HL-60 (cell line): ENCODE measurements at regions not wholly inside any gene's neighbourhood (a gene's known extent, or its start where the extent isn't known, plus 50 kb on each side); places are given as distances from the start of the nearest gene placed in this dataset.

Source experiments
- DNase-seq, 2 experiments: peaks; one replicate each; pipeline ENCODE4 v3.0.0-alpha.2; 2010 to 2020; ENCODE audit warnings: low read depth in 1 of 2, low spot score in 1 of 2
- H3K27ac ChIP-seq: fragments of 250-450 bp; sonication (Bioruptor Pico); replicated peaks from 2 replicates; pipeline ENCODE4 v1.5.1; 2020; ENCODE audit warnings: mild to moderate bottlenecking, moderate library complexity
- H3K27me3 ChIP-seq: fragments of 250-450 bp; sonication (Bioruptor Pico); 2 replicates; pipeline ENCODE4 v1.5.1; 2021; ENCODE audit warnings: mild to moderate bottlenecking, moderate library complexity; ENCODE audit not compliant: insufficient read depth, poor library complexity, severe bottlenecking
- H3K4me3 ChIP-seq: replicated peaks from 2 replicates; pipeline ENCODE4 v1.5.1; 2011; ENCODE audit warnings: mild to moderate bottlenecking, control low read depth, low read length; ENCODE audit not compliant: insufficient read depth
- CTCF ChIP-seq: IDR thresholded peaks from one replicate; pipeline ENCODE4 v1.5.1; 2011; ENCODE audit warnings: low read length, control low read depth, inconsistent platforms; ENCODE audit not compliant: insufficient read depth
- GABPA ChIP-seq: IDR thresholded peaks from 2 replicates; pipeline ENCODE4 v1.6.1; 2012; ENCODE audit warnings: low read depth
- POLR2AphosphoS5 ChIP-seq: IDR thresholded peaks from 2 replicates; pipeline ENCODE4 v1.6.1; 2012; ENCODE audit warnings: low read depth
- SPI1 ChIP-seq: IDR thresholded peaks from 2 replicates; pipeline ENCODE4 v1.6.1; 2012; ENCODE audit warnings: low read depth, mild to moderate bottlenecking, borderline replicate concordance
- TF ChIP-seq, protein P1 (sequence below): IDR thresholded peaks from 2 replicates; pipeline ENCODE4 v1.6.1; 2012; ENCODE audit warnings: low read depth; ENCODE audit not compliant: insufficient replicate concordance

DNA sequence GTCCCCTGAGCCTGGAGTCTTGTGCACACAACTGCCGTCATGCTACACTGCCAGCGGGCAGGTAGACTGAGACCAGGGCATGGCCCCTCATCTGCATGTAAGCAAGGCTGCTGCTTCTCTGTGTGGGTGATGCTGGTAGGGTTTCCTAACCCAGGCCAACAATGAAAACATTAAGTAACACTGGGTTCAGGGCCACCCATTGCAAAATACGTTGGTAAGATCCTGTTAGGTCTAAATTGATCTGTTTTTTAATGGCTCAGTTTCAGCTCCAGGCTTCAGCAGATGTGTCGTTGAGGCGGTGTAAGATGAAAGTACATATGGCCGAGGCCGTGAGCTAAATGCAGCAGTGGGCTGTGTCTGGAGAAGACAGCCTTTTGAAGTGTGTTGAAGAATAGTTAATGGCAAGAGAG lies 383.4 kb downstream of the IRS2 start:
- H3K4me3 ChIP-seq, result no peak overlapping the region
- peak; percentile 77 to 96 for DNase-seq
- H3K27ac ChIP-seq, result peak overlapping the region; percentile 83
- no peaks in the 10 kb centered on the region for H3K27me3 ChIP-seq
- TF ChIP-seq POLR2AphosphoS5 (peak; percentile 51), CTCF (no peak)

GRCh38 chr13:109401891-109402290 lies 384.5 kb downstream of the IRS2 start:
- TF ChIP-seq GABPA, result no peak
- TF ChIP-seq, protein P1, sequence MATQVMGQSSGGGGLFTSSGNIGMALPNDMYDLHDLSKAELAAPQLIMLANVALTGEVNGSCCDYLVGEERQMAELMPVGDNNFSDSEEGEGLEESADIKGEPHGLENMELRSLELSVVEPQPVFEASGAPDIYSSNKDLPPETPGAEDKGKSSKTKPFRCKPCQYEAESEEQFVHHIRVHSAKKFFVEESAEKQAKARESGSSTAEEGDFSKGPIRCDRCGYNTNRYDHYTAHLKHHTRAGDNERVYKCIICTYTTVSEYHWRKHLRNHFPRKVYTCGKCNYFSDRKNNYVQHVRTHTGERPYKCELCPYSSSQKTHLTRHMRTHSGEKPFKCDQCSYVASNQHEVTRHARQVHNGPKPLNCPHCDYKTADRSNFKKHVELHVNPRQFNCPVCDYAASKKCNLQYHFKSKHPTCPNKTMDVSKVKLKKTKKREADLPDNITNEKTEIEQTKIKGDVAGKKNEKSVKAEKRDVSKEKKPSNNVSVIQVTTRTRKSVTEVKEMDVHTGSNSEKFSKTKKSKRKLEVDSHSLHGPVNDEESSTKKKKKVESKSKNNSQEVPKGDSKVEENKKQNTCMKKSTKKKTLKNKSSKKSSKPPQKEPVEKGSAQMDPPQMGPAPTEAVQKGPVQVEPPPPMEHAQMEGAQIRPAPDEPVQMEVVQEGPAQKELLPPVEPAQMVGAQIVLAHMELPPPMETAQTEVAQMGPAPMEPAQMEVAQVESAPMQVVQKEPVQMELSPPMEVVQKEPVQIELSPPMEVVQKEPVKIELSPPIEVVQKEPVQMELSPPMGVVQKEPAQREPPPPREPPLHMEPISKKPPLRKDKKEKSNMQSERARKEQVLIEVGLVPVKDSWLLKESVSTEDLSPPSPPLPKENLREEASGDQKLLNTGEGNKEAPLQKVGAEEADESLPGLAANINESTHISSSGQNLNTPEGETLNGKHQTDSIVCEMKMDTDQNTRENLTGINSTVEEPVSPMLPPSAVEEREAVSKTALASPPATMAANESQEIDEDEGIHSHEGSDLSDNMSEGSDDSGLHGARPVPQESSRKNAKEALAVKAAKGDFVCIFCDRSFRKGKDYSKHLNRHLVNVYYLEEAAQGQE, result no peak
- no peak for TF ChIP-seq CTCF
- TF ChIP-seq POLR2AphosphoS5, result no peak
- no peak for TF ChIP-seq SPI1
- H3K4me3 ChIP-seq, result no peak overlapping the region
- no peaks in the 10 kb centered on the region for H3K27me3 ChIP-seq
- H3K27ac ChIP-seq, result peak overlapping the region; percentile 83
- no peak for DNase-seq

- no peak for DNase-seq
- Histone ChIP-seq H3K27ac (peak overlapping the region; percentile 83), H3K4me3 (no peak overlapping the region), H3K27me3 (no peaks in the 10 kb centered on the region)
- TF ChIP-seq CTCF, result no peak
- no peak for TF ChIP-seq SPI1
- no peak for TF ChIP-seq GABPA
- TF ChIP-seq POLR2AphosphoS5, result no peak
- TF ChIP-seq, protein P1, result no peak
Observed at GRCh38 chr13:109401307-109401706, 385.1 kb downstream of the IRS2 start.

GRCh38 chr13:109400624-109401257 lies 385.6 kb downstream of the IRS2 start:
- Histone ChIP-seq H3K27me3 (no peaks in the 10 kb centered on the region), H3K27ac (peak overlapping the region; percentile 83), H3K4me3 (no peak overlapping the region)
- no peak for DNase-seq
- TF ChIP-seq CTCF (no peak), GABPA (no peak), POLR2AphosphoS5 (no peak), SPI1 (no peak)
- TF ChIP-seq, protein P1, result no peak
